Liver (tissue), 8 donors: ENCODE measurements at regions not wholly inside any gene's neighbourhood (a gene's known extent, or its start where the extent isn't known, plus 50 kb on each side); places are given as distances from the start of the nearest gene placed in this dataset.

Experiments
- DNase-seq: peaks from one replicate; pipeline ENCODE4 v3.0.0-alpha.2; 2017; ENCODE audit warnings: low spot score
- H3K27ac ChIP-seq, 2 donors: one replicate each; pipeline ENCODE4 v1.7.0; 2013; ENCODE audit warnings: inconsistent platforms in 2 of 2, low read length in 2 of 2, control low read depth in 1 of 2, low read depth in 1 of 2, mild to moderate bottlenecking in 1 of 2
- H3K27me3 ChIP-seq, 4 donors: one replicate each; pipeline versions ENCODE4 v1.6.1 to v1.7.0; 2013; ENCODE audit warnings: low read length in 3 of 4, inconsistent platforms in 1 of 4, mild to moderate bottlenecking in 1 of 4, moderate library complexity in 1 of 4; ENCODE audit not compliant: control insufficient read depth in 4 of 4, insufficient read depth in 4 of 4
- H3K36me3 ChIP-seq, 4 donors: one replicate each; pipeline versions ENCODE4 v1.6.1 to v1.7.0; 2013; ENCODE audit warnings: low read length in 3 of 4, mild to moderate bottlenecking in 3 of 4, low read depth in 1 of 4, moderate library complexity in 1 of 4; ENCODE audit not compliant: control insufficient read depth in 4 of 4, insufficient read depth in 3 of 4
- H3K4me1 ChIP-seq, 4 donors: one replicate each; pipeline versions ENCODE4 v1.6.1 to v1.7.0; 2013; ENCODE audit warnings: low read length in 3 of 4, mild to moderate bottlenecking in 3 of 4, moderate library complexity in 1 of 4; ENCODE audit not compliant: control insufficient read depth in 4 of 4, insufficient read depth in 4 of 4
- H3K4me3 ChIP-seq, 3 donors: one replicate each; pipeline versions ENCODE4 v1.6.1 to v1.7.0; 2013; ENCODE audit warnings: low read length in 3 of 3, control low read depth in 1 of 3, low read depth in 1 of 3, mild to moderate bottlenecking in 1 of 3
- H3K9ac ChIP-seq, 2 donors: one replicate each; pipeline ENCODE4 v1.7.0; 2013; ENCODE audit warnings: low read length in 2 of 2, mild to moderate bottlenecking in 2 of 2, moderate library complexity in 2 of 2, control low read depth in 1 of 2, low read depth in 1 of 2
- H3K9me3 ChIP-seq, 4 donors: one replicate each; pipeline versions ENCODE4 v1.6.1 to v1.7.0; 2013; ENCODE audit warnings: low read length in 3 of 4; ENCODE audit not compliant: control insufficient read depth in 4 of 4
- ATF3 ChIP-seq: IDR thresholded peaks from 2 replicates; pipeline ENCODE4 v1.6.1; 2016; ENCODE audit warnings: antibody characterized with exemption
- CTCF ChIP-seq: fragments of 150-350 bp; IDR thresholded peaks from 2 replicates; pipeline ENCODE4 v1.5.1; 2017; ENCODE audit warnings: improper control_type of control experiment, low read depth, low read length; ENCODE audit not compliant: missing input control
- EGR1 ChIP-seq, 2 donors: IDR thresholded peaks; 2 replicates each; pipeline ENCODE4 v1.6.1; 2016 to 2018; ENCODE audit warnings: antibody characterized with exemption in 2 of 2, low read depth in 2 of 2
- FOXA1 ChIP-seq: IDR thresholded peaks from 2 replicates; pipeline ENCODE4 v1.6.1; 2016; ENCODE audit warnings: antibody characterized with exemption
- FOXA2 ChIP-seq: IDR thresholded peaks from 2 replicates; pipeline ENCODE4 v1.6.1; 2016; ENCODE audit warnings: antibody characterized with exemption
- GABPA ChIP-seq, 2 donors: IDR thresholded peaks in 1 of 2; conservative IDR thresholded peaks in 1 of 2; 2 replicates each; pipeline ENCODE4 v1.6.1; 2016; ENCODE audit warnings: antibody characterized with exemption in 2 of 2, mild to moderate bottlenecking in 1 of 2, moderate library complexity in 1 of 2
- HNF4A ChIP-seq, 2 donors: conservative IDR thresholded peaks; 2 replicates each; pipeline ENCODE4 v1.6.1; 2016; ENCODE audit warnings: antibody characterized with exemption in 2 of 2, mild to moderate bottlenecking in 2 of 2
- JUND ChIP-seq, 2 donors: IDR thresholded peaks; 2 replicates each; pipeline ENCODE4 v1.6.1; 2016; ENCODE audit warnings: antibody characterized with exemption in 2 of 2
- MAX ChIP-seq: IDR thresholded peaks from 2 replicates; pipeline ENCODE4 v1.6.1; 2016; ENCODE audit warnings: antibody characterized with exemption
- NR2F2 ChIP-seq: IDR thresholded peaks from 2 replicates; pipeline ENCODE4 v1.6.1; 2016; ENCODE audit warnings: antibody characterized with exemption
- RAD21 ChIP-seq, 2 donors: IDR thresholded peaks; 2 replicates each; pipeline ENCODE4 v1.6.1; 2016; ENCODE audit warnings: antibody characterized with exemption in 2 of 2, mild to moderate bottlenecking in 2 of 2
- REST ChIP-seq: IDR thresholded peaks from 2 replicates; pipeline ENCODE4 v1.6.1; 2016; ENCODE audit warnings: antibody characterized with exemption, mild to moderate bottlenecking
- RXRA ChIP-seq, 2 donors: IDR thresholded peaks; 2 replicates each; pipeline ENCODE4 v1.6.1; 2017 to 2018; ENCODE audit warnings: antibody characterized with exemption in 2 of 2, mild to moderate bottlenecking in 1 of 2
- SP1 ChIP-seq: IDR thresholded peaks from 2 replicates; pipeline ENCODE4 v1.6.1; 2018; ENCODE audit warnings: antibody characterized with exemption, mild to moderate bottlenecking
- TAF1 ChIP-seq: conservative IDR thresholded peaks from 2 replicates; pipeline ENCODE4 v1.6.1; 2016; ENCODE audit warnings: antibody characterized with exemption, mild to moderate bottlenecking
- YY1 ChIP-seq: IDR thresholded peaks from 2 replicates; pipeline ENCODE4 v1.6.1; 2016; ENCODE audit warnings: antibody characterized with exemption, mild to moderate bottlenecking
- ZBTB33 ChIP-seq: IDR thresholded peaks from 2 replicates; pipeline ENCODE4 v1.6.1; 2016; ENCODE audit warnings: antibody characterized with exemption
- WGBS: extraction: QIAGEN DNeasy Blood & Tissue Kit; methylation state at CpG from one replicate; pipeline ENCODE4 v1.1.7; 2013; 5-methylcytosine and 5-hydroxymethylcytosine counted together
- donor health status: healthy.
- donor health status: healthy.
- donor health status: healthy.
- donor health status: healthy.
- donor health status: healthy.

GRCh38 chr18:70627182-70627802 lies 338.4 kb downstream of the SOCS6 start:
- TF ChIP-seq NR2F2 (no peak), EGR1 (IDR thresholded peaks at IDR 0.05; ENCODE audit: low read depth in 2 of 2) (no peak), FOXA1 (no peak), SP1 (no peak), YY1 (no peak), TAF1 (no peak), ZBTB33 (no peak), RXRA (IDR thresholded peaks at IDR 0.05) (no peak), FOXA2 (no peak), JUND (IDR thresholded peaks at IDR 0.05) (no peak), ATF3 (no peak)

GRCh38 chr18:70622622-70623419 lies 334.0 kb downstream of the SOCS6 start:
- WGBS, result 87% methylated on average over 9 of the region's 9 CpGs
- no peak for DNase-seq
- Histone ChIP-seq H3K9me3 (no peaks in the 10 kb centered on the region), H3K27me3 (no peaks in the 10 kb centered on the region), H3K36me3 (no peaks in the 10 kb centered on the region), H3K9ac (no peak overlapping the region), H3K4me3 (no peak overlapping the region), H3K4me1 (no peaks in the 10 kb centered on the region), H3K27ac (no peak overlapping the region)
- TF ChIP-seq ZBTB33, result no peak
- TF ChIP-seq ATF3, result no peak
- TF ChIP-seq NR2F2, result no peak
- TF ChIP-seq REST, result no peak
- TF ChIP-seq HNF4A (conservative IDR thresholded peaks at IDR 0.05), result no peak
- TF ChIP-seq FOXA1, result no peak
- TF ChIP-seq YY1, result no peak
- no peak for TF ChIP-seq FOXA2
- no peak for TF ChIP-seq TAF1
- no peak for TF ChIP-seq EGR1 (IDR thresholded peaks at IDR 0.05; ENCODE audit: low read depth in 2 of 2)
- TF ChIP-seq GABPA (IDR thresholded peaks at IDR 0.05 in 1 of 2, conservative IDR thresholded peaks at IDR 0.05 in 1 of 2), result no peak
- TF ChIP-seq RXRA (IDR thresholded peaks at IDR 0.05), result no peak
- TF ChIP-seq CTCF, result no peak
- TF ChIP-seq SP1, result no peak
- TF ChIP-seq MAX, result no peak
- TF ChIP-seq RAD21 (IDR thresholded peaks at IDR 0.05), result no peak

More at GRCh38 chr18:70627182-70627802, 338.4 kb downstream of the SOCS6 start:
- no peaks in the 10 kb centered on the region for H3K36me3 ChIP-seq
- H3K4me3 ChIP-seq, result no peak overlapping the region
- no peaks in the 10 kb centered on the region for H3K9me3 ChIP-seq
- no peaks in the 10 kb centered on the region for H3K27me3 ChIP-seq
- DNase-seq, result no peak
- 61% methylated on average over 4 of the region's 4 CpGs for WGBS
- H3K4me1 ChIP-seq, result no peaks in the 10 kb centered on the region
- H3K9ac ChIP-seq, result no peak overlapping the region
- no peak overlapping the region for H3K27ac ChIP-seq
